NCI-H2107 treated with DMSO at 0.1 percent for 48 hours (cell line): ENCODE measurements at regions not wholly inside any gene's neighbourhood (a gene's known extent, or its start where the extent isn't known, plus 50 kb on each side); places are given as distances from the start of the nearest gene placed in this dataset.

Experiments
- DNase-seq: peaks from one replicate; lab custom pipeline; 2025; ENCODE audit not compliant: unreplicated experiment; lab: John Stamatoyannopoulos, UW

DNA sequence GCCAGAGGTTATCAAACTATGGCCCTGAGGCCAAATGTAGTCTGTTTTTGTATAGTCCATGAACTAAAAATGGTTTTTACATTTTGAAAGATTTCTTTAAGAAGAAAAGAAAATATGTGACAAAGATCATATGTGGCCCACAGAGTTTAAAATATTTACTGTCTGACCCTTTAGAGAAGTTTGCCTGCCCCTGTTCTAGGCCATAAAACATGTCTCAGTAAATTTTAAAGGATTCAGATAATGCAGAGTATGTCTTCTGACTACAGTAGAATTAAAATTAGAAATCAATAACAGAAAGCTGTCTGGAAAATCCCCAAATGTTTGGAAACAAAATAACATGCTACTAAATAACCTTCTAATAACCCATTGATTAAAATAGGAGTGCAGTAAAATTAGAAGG, 86.3 kb downstream of the KCNRG start:
- DNase-seq: no peak

- DNase-seq: no peak
Measured at GRCh38 chr13:50104493-50104892, 89.2 kb downstream of the KCNRG start.

- no peak for DNase-seq
Measured at GRCh38 chr13:50106559-50106958, 91.3 kb downstream of the KCNRG start.

DNA sequence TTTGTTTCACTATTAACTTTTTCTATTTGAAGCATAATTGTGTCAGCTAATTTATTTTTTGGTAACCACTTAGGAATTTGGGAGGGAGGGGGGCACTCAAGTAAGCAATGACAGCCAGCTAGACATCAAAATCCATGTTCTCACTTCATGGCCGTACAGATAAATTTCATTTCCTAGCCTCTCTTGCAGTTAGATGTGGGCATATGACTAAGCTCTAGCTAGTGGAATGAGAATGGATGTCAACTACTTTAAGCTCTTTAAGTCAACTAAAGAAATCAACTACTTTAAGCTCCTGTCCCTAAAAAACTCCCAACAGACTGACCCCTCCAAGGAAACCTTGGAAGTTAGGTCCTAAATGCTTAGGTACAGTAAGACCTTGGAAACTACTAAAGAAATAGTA, 92.0 kb downstream of the KCNRG start:
- DNase-seq: no peak

DNA sequence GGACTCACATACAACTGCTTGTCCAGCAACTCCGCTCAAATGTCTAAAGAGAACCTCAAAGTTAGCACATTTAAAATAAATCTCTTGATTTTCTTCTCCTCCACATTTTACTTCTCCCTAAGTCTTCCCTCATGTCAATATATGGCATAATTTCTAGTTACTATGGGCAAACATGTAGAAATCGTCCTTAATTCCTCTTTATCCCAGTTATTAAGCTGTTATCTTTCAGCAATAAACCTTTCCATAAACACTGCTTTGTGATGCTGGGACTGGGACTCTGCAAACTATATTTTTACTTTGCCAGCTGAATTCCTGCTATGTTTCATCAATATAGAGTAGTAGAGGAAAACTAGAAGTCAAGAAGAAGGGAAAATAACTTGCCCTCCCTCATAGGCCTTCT, 99.7 kb downstream of the KCNRG start:
- DNase-seq: no peak

DNA sequence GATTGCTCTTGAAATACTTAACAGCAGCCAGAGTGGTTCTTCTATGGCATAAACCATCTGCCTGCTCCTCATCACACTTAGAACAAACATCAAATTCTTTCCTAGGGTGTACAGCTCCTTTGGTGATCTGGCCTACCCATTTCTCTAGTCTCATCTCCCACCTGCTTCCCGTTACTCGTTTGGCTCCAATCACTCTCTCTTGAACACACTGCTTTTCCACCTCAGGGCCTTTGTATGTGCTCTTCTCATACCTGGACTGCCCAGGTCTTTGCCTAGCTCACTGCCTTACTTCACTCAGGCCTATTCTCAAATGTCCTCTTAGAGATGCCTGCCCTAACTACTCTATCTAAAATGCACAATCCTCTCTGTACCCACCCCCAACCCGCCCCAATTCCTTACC, 100.5 kb downstream of the KCNRG start:
- no peak for DNase-seq

DNA sequence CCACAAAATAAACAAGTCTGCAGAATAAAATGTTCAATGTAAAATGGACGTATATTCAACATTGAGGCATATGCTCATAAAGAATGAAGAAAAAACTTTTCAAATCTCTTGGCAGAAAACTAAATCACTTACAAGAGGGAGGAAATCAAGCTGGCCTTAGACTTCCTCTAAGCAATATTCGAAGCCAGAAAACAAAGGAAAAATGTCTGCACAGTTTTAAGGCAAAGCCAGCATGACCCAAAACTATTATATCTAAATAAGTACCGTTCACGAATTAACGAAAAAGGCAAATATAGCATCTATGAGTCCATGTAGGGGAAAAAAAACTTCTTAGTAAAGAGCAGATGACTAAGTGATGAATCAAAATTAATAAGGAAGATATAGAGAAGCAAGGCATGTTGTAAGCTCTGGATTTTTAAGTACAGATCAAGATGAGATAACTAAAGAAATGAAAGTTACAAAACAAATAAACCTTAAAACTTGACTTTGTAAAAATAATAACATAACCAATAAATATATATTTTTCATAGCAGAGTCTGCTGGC, 101.3 kb downstream of the KCNRG start:
- DNase-seq: no peak

- DNase-seq: peak; percentile 41
Measured at GRCh38 chr13:50119591-50119990, 104.3 kb downstream of the KCNRG start.

GRCh38 chr13:50122455-50122854, 107.2 kb downstream of the KCNRG start:
- no peak for DNase-seq

GRCh38 chr13:50123002-50123401, 107.8 kb downstream of the KCNRG start:
- no peak for DNase-seq

- DNase-seq: no peak
Measured at GRCh38 chr13:50123515-50123861, 108.2 kb downstream of the KCNRG start.

DNA sequence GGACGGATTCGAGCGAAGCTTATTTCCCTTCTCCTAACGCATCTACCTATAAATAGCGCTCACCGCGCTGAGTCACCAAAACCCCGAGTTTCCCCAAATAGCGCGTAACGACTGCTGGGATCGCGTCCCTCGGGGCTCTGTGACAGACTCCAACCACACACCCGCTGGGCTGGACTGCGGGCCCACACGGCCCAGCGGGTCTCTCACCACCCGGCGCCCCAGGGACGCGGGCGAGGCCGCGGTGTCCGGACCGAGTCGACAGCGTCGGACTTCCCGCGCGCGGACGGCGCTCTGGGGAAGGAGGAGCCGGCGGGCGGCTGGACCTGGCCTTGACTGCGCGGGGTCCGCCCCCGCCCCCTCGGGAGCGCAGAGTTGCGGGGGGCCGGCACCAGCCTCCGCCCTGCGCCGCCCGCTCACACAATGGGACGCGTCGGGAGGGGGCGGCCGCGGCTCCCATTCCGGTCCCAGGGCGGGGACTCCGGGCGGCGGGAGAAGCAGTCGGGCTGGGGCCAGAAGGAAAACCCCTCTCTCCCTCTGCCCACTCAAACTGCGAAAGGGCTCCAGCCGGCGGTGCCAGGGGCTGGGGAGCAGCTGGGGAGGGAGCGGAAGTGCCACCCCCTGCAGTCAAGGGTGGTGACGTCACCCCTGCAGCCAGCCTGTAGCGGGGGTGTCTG, 108.8 kb downstream of the KCNRG start:
- peak; percentile 80 for DNase-seq

- DNase-seq: no peak
Measured at GRCh38 chr13:50124536-50125303, 109.5 kb downstream of the KCNRG start.

DNA sequence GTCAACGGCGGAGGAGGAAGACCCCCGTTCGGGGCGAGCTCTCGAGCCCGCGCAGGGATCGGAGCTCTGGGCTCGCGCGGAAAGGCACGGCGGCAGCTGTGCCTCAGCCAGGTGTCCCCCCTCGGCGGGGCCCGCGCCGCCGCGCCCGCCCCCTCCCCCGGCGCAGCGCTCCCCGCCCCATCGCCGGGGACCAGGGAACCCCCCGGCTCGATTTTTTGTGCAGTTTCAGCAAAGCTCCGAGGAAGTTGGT, 110.0 kb downstream of the KCNRG start:
- no peak for DNase-seq

DNA sequence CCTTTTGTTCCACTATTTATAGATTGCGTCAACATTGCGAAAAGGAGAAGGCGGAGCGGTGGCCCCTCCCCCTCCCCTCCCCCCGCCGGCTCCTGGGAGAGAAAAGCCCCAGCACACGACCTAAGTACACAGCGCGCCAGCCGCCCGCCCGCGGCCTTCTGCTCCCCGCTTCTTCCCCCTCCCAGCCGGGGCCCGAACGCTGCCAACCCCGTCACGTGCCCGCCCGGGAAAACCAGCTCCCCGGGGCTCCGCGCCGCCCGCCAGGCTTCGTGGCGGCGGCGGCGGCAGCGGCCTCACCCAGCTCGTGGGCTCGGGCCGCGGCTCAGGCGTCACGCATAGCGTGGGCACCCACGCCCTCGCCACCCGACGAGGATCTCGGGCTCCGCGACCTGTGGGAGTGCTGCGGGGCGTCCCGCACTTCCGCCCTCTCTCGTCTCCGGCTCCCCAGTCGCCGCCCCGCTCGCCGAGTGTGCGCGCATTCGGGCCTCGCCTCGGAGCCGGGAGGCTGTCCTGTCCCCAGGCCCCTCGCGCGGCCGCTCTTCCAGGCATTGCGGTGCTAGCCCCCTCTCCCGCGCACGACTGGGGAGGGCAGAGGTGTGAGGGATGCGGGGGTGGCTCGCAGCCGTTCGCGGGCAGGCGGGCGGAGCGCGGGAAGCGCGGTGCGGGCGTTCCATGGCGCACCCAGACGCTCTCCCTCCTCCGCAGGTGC, 110.5 kb downstream of the KCNRG start:
- peak; percentile 87 for DNase-seq

DNA sequence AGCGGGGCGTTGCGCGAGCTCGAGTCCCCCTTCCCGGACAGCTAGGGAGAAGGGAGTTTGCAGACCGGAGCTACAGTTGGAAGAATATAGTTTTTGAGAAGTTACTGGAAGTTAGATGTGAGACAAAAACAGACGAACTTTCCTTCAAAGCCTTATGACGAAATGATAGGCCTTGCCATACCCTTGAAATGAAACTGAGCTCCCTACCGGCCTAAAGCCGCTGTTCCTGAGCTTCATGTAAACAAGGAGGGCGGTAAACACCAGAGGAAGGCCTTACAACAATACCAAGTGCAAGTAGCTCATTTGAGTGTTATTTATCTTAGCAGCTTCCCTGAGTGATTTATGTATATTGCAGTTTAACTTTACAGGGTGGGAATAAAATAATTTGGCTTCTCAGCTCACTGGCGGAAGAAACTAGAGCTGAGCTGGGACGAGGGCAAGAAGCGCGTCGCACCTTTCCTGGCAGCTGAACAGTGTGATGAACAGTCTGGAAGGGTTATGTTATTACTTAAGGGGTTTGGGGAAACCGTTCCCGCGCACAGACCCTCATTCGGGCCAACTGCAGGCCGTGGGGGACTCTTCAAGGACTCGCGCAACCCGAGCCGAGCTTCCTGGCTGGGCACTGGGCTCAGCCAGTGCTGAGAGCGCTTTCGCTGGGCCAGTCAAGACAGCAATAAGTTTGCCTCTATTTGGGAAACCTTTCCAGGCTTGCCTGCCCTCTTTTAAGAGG, 111.2 kb downstream of the KCNRG start:
- peak; percentile 34 for DNase-seq

GRCh38 chr13:50126993-50127725, 111.9 kb downstream of the KCNRG start:
- no peak for DNase-seq

GRCh38 chr13:50127726-50128291, 112.6 kb downstream of the KCNRG start:
- DNase-seq: no peak

DNA sequence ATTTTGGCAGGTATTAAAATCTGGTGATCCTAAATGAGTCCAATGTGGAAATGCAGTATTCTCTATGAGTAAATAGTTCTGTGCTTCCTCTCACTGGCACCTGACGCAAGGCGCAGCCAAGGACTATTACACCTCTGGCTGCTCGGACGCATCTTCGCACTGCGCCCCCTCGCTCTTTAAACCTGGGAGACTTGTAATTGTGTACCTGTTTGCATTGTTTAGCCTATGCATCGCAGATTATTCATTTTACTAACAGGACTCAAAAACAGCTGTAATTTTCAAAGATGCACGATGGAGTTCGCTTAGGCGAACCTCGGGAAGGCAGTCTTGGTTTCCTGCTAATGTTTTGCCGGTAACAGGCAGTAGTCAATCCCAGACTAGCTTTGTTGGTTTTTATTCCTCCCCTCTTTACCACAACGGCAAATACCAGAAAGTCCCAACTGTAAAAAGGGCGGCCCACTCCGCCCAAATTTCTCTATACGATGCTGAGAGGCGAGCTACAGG, 113.2 kb downstream of the KCNRG start:
- no peak for DNase-seq

DNA sequence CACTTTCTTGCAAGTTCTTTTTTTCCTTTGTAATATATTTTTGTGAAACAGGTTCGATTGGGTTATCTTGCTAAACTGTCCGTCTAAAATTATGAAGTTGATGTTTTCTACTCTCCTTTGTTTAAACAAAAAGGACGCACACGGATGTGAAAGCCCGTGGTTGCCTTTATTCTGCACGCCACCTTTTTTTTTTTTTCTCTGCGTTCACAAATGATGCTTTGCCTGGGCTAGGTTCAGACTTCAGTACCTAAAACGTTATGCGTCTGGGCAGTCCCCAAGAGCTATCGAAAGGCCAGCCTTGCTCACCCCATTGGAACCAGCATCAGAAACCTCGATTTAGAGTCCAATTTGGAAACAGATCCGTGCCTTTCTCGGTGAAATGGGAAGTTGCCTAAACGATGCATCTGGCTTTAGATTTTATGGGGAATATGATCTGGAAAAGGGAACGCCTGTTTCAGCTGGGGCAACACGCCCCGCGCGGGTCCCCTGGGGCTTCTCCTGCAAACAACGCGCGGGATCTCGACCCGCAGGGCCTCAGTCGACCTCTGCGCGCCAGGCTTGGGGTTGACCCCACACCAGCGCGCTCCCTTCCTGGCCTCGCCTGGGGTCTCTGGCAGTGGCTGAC, 113.9 kb downstream of the KCNRG start:
- no peak for DNase-seq
